ENCODE measurements at regions not wholly inside any gene's neighbourhood (a gene's known extent, or its start where the extent isn't known, plus 50 kb on each side); places are given as distances from the start of the nearest gene placed in this dataset.
"Not testable (repeated sequence)": the region's sequence is repeated elsewhere in the genome, so short reads cannot be mapped to it uniquely, and the experiment has no call there.

- DNase-seq (ENCODE audit: low read depth), result no peak
- Histone ChIP-seq H3K36me3 (ENCODE audit: control insufficient read depth, insufficient read depth, low read length) (no peaks in the 10 kb centered on the region), H3K4me3 (ENCODE audit: low read depth, low read length) (no peak overlapping the region), H3K27me3 (ENCODE audit: control insufficient read depth, insufficient read depth, low read length) (no peaks in the 10 kb centered on the region)
- no peak for TF ChIP-seq CTCF (IDR thresholded peaks at IDR 0.05; ENCODE audit: insufficient read depth, low read length, poor library complexity, severe bottlenecking)
Observed at GRCh38 chr10:36421992-36422391, 703.4 kb upstream of the ANKRD30A start.

DNA sequence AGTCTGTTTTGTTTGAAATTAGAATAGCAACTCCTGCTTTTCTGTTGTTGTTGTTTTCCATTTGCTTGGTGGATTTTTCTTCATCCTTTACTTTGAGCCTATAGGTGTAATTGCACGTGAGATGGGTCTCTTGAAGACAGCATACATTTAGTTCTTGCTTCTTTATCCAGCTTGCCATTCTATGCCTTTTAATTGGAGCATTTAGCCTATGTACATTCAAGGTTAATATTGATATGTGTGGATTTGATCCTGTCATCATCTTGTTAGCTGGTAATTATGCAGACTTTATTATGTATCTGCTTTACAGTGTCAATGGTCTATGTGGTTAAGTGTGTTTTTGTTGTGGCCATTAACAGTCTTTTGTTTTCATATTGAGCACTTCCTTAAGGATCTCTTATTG is 708.9 kb upstream of the ANKRD30A start:
- no peak for TF ChIP-seq CTCF (IDR thresholded peaks at IDR 0.05; ENCODE audit: insufficient read depth, low read length, poor library complexity, severe bottlenecking)
- H3K36me3 ChIP-seq (ENCODE audit: control insufficient read depth, insufficient read depth, low read length), result no peaks in the 10 kb centered on the region
- no peak overlapping the region for H3K4me3 ChIP-seq (ENCODE audit: low read depth, low read length)
- H3K27me3 ChIP-seq (ENCODE audit: control insufficient read depth, insufficient read depth, low read length), result no peaks in the 10 kb centered on the region
- no peak for DNase-seq (ENCODE audit: low read depth)

DNA sequence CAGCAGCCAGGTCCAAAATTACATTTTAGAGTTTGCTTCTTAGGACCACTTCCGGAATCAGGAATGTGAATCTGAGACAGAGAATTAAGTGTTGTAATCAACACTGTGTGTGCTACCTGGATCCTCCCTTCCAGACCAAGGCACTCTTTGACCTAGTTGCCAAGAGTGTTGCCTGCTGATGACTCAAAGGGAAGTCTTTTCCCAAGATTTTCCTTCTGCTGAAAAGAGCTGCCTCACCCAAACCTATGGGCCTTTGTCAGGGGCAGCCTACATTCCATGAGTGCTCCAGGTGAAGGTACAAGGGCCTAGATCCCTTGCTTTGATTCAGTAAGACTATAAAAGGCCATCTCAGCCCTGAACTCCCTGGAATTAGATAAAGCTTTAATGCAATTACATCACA is 712.5 kb upstream of the ANKRD30A start:
- TF ChIP-seq CTCF (IDR thresholded peaks at IDR 0.05; ENCODE audit: insufficient read depth, low read length, poor library complexity, severe bottlenecking), result no peak
- no peak for DNase-seq (ENCODE audit: low read depth)
- Histone ChIP-seq H3K4me3 (ENCODE audit: low read depth, low read length) (no peak overlapping the region), H3K27me3 (ENCODE audit: control insufficient read depth, insufficient read depth, low read length) (no peaks in the 10 kb centered on the region), H3K36me3 (ENCODE audit: control insufficient read depth, insufficient read depth, low read length) (no peaks in the 10 kb centered on the region)

DNA sequence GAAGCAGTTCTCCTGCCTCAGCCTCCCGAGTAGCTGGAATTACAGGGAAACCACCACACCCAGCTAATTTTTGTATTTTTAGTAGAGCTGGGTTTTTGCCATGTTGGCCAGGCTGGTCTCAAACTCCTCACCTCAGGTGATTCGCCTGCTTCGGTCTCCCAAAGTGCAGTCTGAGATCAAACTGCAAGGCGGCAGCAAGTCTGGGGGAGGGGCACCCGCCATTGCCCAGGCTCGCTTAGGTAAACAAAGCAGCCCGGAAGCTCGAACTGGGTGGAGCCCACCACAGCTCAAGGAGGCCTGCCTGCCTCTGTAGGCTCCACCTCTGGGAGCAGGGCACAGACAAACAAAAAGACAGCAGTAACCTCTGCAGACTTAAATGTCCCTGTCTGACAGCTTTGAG is 725.2 kb upstream of the ANKRD30A start:
- not testable (repeated sequence) for H3K27me3 ChIP-seq (ENCODE audit: control insufficient read depth, insufficient read depth, low read length); H3K4me3 ChIP-seq (ENCODE audit: low read depth, low read length); H3K36me3 ChIP-seq (ENCODE audit: control insufficient read depth, insufficient read depth, low read length); DNase-seq (ENCODE audit: low read depth)

GRCh38 chr10:36393801-36394200 is 731.6 kb upstream of the ANKRD30A start:
- Histone ChIP-seq H3K27me3 (ENCODE audit: control insufficient read depth, insufficient read depth, low read length) (no peaks in the 10 kb centered on the region), H3K4me3 (ENCODE audit: low read depth, low read length) (no peak overlapping the region), H3K36me3 (ENCODE audit: control insufficient read depth, insufficient read depth, low read length) (no peaks in the 10 kb centered on the region)
- no peak for TF ChIP-seq CTCF (IDR thresholded peaks at IDR 0.05; ENCODE audit: insufficient read depth, low read length, poor library complexity, severe bottlenecking)
- no peak for DNase-seq (ENCODE audit: low read depth)

DNA sequence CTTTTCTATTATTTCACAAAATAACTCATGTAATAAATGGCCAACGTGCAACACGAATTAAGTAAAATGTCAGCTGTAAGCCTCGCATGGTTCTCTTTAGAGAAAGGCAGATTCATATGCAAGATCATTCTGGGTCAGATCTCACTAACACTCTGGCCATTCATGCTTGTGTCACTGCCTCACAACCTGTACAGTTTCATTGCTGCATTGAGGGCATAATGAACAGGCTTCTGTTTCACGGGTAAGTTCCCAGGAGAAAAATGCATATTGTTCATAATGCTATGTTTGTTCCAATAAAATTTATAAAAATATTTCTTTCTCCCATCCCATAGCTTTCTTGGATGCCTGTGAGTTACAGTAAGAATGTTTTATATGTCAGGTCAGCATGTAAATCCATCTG is 734.0 kb upstream of the ANKRD30A start:
- DNase-seq (ENCODE audit: low read depth), result no peak
- no peaks in the 10 kb centered on the region for H3K36me3 ChIP-seq (ENCODE audit: control insufficient read depth, insufficient read depth, low read length)
- no peak overlapping the region for H3K4me3 ChIP-seq (ENCODE audit: low read depth, low read length)
- no peaks in the 10 kb centered on the region for H3K27me3 ChIP-seq (ENCODE audit: control insufficient read depth, insufficient read depth, low read length)
- no peak for TF ChIP-seq CTCF (IDR thresholded peaks at IDR 0.05; ENCODE audit: insufficient read depth, low read length, poor library complexity, severe bottlenecking)

All from kidney epithelial cell (primary cell).